ENCODE measurements at regions not wholly inside any gene's neighbourhood (a gene's known extent, or its start where the extent isn't known, plus 50 kb on each side); places are given as distances from the start of the nearest gene placed in this dataset.

DNA sequence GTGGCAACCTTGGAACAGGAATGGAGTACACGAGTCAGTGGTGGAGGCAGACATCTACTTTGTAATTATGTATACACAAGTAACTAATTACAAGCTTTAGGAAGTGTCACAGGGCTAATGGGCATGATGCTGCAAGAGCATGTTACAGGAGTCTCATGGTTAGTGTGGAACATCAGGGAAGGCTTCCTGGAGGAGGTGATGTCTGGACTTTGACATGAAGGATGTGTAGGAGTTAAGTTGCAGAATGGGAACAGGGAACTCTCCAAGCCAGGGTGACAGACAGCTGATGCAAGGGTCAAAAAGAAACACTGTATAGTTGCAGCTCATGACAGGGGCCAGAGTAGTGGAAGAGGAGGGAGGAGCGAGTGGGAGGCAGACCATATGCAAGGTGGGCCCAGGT is 483.8 kb upstream of the EEF2KMT start (continued):
- TF ChIP-seq ZNF211 (tag by site-specific recombination; IDR thresholded peaks at IDR 0.05; ENCODE audit: low read depth): no peak
- no peak for TF ChIP-seq TCF7L2 (IDR thresholded peaks at IDR 0.05; ENCODE audit: borderline replicate concordance, low read depth, low read length)
- TF ChIP-seq ZNF169 (tag by site-specific recombination; IDR thresholded peaks at IDR 0.05): no peak
- no peak for TF ChIP-seq KLF16 (tag by site-specific recombination; IDR thresholded peaks at IDR 0.05)
- TF ChIP-seq ZNF394 (tag by site-specific recombination; IDR thresholded peaks at IDR 0.05; ENCODE audit: borderline replicate concordance): no peak

DNA sequence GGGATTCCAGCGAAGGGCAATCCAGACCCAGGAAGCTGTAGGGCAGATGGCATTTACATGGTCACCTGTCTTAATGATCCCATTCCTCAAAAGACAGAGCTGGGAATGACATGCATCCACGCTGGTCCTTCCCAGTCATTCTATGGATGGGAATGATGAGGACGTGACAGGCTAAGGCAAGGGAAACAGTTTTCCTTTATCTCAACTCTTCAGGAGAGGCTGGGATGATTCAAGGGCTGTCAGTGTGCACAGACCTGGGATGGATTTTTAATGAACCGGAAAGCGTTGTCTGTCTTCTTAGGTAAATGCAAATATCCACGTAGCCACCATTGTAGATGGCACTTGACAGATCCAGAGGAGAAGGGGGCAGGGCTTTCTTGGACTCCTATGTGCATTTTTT is 483.2 kb upstream of the EEF2KMT start:
- Histone ChIP-seq H3K27ac (ENCODE audit: extremely low read depth, low read depth, low read length) (no peak overlapping the region), H3K36me3 (ENCODE audit: control insufficient read depth in 2 of 2, insufficient read depth in 1 of 2, low read length in 2 of 2) (no peaks in the 10 kb centered on the region), H3K4me3 (ENCODE audit: low read depth, low read length) (no peak overlapping the region), H3K9me3 (ENCODE audit: control insufficient read depth, insufficient read depth, low read depth, low read length) (no peaks in the 10 kb centered on the region), H3K4me1 (ENCODE audit: control insufficient read depth, insufficient read depth, low read length) (no peaks in the 10 kb centered on the region)
- CTCF ChIA-PET: no interaction called here
- TF ChIP-seq, protein P1, sequence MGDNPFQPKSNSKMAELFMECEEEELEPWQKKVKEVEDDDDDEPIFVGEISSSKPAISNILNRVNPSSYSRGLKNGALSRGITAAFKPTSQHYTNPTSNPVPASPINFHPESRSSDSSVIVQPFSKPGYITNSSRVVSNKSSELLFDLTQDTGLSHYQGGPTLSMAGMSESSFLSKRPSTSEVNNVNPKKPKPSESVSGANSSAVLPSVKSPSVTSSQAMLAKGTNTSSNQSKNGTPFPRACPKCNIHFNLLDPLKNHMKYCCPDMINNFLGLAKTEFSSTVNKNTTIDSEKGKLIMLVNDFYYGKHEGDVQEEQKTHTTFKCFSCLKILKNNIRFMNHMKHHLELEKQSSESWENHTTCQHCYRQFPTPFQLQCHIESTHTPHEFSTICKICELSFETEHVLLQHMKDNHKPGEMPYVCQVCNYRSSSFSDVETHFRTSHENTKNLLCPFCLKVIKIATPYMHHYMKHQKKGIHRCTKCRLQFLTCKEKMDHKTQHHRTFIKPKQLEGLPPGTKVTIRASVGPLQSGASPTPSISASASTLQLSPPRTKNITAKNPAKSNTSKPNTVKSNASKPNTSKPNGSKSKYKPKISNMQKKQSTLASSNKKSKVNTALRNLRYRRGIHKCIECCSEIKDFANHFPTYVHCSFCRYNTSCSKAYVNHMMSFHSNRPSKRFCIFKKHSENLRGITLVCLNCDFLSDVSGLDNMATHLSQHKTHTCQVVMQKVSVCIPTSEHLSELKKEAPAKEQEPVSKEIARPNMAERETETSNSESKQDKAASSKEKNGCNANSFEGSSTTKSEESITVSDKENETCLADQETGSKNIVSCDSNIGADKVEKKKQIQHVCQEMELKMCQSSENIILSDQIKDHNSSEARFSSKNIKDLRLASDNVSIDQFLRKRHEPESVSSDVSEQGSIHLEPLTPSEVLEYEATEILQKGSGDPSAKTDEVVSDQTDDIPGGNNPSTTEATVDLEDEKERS (tag by site-specific recombination; IDR thresholded peaks at IDR 0.05): no peak
- TF ChIP-seq ZNF138 (tag by site-specific recombination; IDR thresholded peaks at IDR 0.05; ENCODE audit: borderline replicate concordance): no peak
- no peak for TF ChIP-seq ZNF19 (tag by site-specific recombination; IDR thresholded peaks at IDR 0.05; ENCODE audit: low read depth)
- TF ChIP-seq, protein P2, sequence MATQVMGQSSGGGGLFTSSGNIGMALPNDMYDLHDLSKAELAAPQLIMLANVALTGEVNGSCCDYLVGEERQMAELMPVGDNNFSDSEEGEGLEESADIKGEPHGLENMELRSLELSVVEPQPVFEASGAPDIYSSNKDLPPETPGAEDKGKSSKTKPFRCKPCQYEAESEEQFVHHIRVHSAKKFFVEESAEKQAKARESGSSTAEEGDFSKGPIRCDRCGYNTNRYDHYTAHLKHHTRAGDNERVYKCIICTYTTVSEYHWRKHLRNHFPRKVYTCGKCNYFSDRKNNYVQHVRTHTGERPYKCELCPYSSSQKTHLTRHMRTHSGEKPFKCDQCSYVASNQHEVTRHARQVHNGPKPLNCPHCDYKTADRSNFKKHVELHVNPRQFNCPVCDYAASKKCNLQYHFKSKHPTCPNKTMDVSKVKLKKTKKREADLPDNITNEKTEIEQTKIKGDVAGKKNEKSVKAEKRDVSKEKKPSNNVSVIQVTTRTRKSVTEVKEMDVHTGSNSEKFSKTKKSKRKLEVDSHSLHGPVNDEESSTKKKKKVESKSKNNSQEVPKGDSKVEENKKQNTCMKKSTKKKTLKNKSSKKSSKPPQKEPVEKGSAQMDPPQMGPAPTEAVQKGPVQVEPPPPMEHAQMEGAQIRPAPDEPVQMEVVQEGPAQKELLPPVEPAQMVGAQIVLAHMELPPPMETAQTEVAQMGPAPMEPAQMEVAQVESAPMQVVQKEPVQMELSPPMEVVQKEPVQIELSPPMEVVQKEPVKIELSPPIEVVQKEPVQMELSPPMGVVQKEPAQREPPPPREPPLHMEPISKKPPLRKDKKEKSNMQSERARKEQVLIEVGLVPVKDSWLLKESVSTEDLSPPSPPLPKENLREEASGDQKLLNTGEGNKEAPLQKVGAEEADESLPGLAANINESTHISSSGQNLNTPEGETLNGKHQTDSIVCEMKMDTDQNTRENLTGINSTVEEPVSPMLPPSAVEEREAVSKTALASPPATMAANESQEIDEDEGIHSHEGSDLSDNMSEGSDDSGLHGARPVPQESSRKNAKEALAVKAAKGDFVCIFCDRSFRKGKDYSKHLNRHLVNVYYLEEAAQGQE (tag by site-specific recombination; IDR thresholded peaks at IDR 0.05): no peak
- TF ChIP-seq, protein P3, sequence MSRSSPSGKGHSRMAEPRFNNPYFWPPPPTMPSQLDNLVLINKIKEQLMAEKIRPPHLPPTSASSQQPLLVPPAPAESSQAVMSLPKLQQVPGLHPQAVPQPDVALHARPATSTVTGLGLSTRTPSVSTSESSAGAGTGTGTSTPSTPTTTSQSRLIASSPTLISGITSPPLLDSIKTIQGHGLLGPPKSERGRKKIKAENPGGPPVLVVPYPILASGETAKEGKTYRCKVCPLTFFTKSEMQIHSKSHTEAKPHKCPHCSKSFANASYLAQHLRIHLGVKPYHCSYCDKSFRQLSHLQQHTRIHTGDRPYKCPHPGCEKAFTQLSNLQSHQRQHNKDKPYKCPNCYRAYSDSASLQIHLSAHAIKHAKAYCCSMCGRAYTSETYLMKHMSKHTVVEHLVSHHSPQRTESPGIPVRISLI (tag by site-specific recombination; IDR thresholded peaks at IDR 0.05): no peak
- no peak for TF ChIP-seq TCF7L2 (IDR thresholded peaks at IDR 0.05; ENCODE audit: borderline replicate concordance, low read depth, low read length)
- TF ChIP-seq ZNF274 (IDR thresholded peaks at IDR 0.05; ENCODE audit: low read length): no peak
- no peak for TF ChIP-seq ZNF274 (tag by site-specific recombination; IDR thresholded peaks at IDR 0.05; ENCODE audit: borderline replicate concordance)
- no peak for TF ChIP-seq KLF1 (tag by site-specific recombination; IDR thresholded peaks at IDR 0.05)
- POLR2A ChIA-PET: no interaction called here

DNA sequence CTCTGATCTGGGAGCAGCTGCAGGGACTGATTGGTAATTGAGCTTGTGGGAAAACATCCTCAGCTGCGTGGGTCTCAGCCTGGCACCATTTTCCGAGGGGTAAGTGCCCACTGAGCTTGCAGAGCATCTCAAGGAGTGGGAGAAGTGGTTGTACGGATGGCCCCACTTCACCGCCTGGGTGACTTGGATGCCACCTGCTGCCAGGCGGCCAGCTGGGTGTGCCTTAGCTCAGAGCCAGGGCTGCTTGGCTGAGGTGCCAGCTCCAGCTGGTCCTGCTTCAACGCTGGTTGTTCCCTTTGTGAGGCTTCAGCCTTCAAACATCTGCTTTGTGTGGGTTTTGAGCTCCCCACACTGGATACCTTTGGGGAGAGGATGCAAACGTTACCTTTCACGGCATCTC is 482.7 kb upstream of the EEF2KMT start:
- H3K4me3 ChIP-seq (ENCODE audit: low read depth, low read length): no peak overlapping the region
- H3K27ac ChIP-seq (ENCODE audit: extremely low read depth, low read depth, low read length): no peak overlapping the region
- ChIA-PET POLR2A (no interaction called here), CTCF (no interaction called here)
- no peak for TF ChIP-seq ZFP3 (tag by site-specific recombination; IDR thresholded peaks at IDR 0.05; ENCODE audit: low read depth)
- TF ChIP-seq ZNF121 (tag by site-specific recombination; IDR thresholded peaks at IDR 0.05): no peak
- TF ChIP-seq ZNF600 (tag by site-specific recombination; IDR thresholded peaks at IDR 0.05): no peak
- no peak for TF ChIP-seq ZNF621 (tag by site-specific recombination; IDR thresholded peaks at IDR 0.05)
- no peak for TF ChIP-seq OVOL3 (tag by site-specific recombination; IDR thresholded peaks at IDR 0.05)
- TF ChIP-seq ZNF843 (tag by site-specific recombination; IDR thresholded peaks at IDR 0.05): no peak
- no peak for TF ChIP-seq HOXA7 (CRISPR knock-in tag; IDR thresholded peaks at IDR 0.05; ENCODE audit: borderline replicate concordance)
- no peak for TF ChIP-seq WT1 (tag by site-specific recombination; IDR thresholded peaks at IDR 0.05)
- no peaks in the 10 kb centered on the region for H3K9me3 ChIP-seq (ENCODE audit: control insufficient read depth, insufficient read depth, low read depth, low read length)
- no peaks in the 10 kb centered on the region for H3K4me1 ChIP-seq (ENCODE audit: control insufficient read depth, insufficient read depth, low read length)
- no peaks in the 10 kb centered on the region for H3K36me3 ChIP-seq (ENCODE audit: control insufficient read depth in 2 of 2, insufficient read depth in 1 of 2, low read length in 2 of 2)

Data from HEK293 (cell line).